GM12878 (cell line): ENCODE measurements at regions not wholly inside any gene's neighbourhood (a gene's known extent, or its start where the extent isn't known, plus 50 kb on each side); places are given as distances from the start of the nearest gene placed in this dataset.

ENCODE experiments used
- BCL11A ChIP-seq: IDR thresholded peaks from 2 replicates; pipeline ENCODE4 v1.6.1; 2011; ENCODE audit warnings: low read depth, low read length
- CTCF ChIP-seq, 3 experiments: IDR thresholded peaks in 2 of 3; conservative IDR thresholded peaks in 1 of 3; 2 replicates each; pipeline ENCODE4 v1.5.1; 2011; ENCODE audit warnings: low read depth in 3 of 3, low read length in 3 of 3, mild to moderate bottlenecking in 3 of 3, control low read depth in 2 of 3, moderate library complexity in 2 of 3, inconsistent platforms in 1 of 3, mixed read lengths in 1 of 3; ENCODE audit not compliant: control insufficient read depth in 2 of 3, insufficient read depth in 1 of 3; ENCODE audit errors: extremely low read depth in 1 of 3
- ELK1 ChIP-seq: IDR thresholded peaks from 2 replicates; pipeline ENCODE4 v1.6.1; 2012; ENCODE audit warnings: low read depth, low read length, improper control_type of control experiment
- ESRRA ChIP-seq: IDR thresholded peaks from 2 replicates; pipeline ENCODE4 v1.6.1; 2012; ENCODE audit warnings: mild to moderate bottlenecking, low read length, improper control_type of control experiment
- EZH2 ChIP-seq: IDR thresholded peaks from 2 replicates; pipeline ENCODE4 v1.6.1; 2012; ENCODE audit warnings: low read depth, mild to moderate bottlenecking, control low read depth, inconsistent platforms, low read length, borderline replicate concordance; ENCODE audit not compliant: control insufficient read depth
- KAT2A ChIP-seq: conservative IDR thresholded peaks from 2 replicates; pipeline ENCODE4 v1.6.1; 2011; ENCODE audit warnings: low read depth, low read length; ENCODE audit not compliant: control insufficient read depth
- NFYB ChIP-seq: IDR thresholded peaks from 2 replicates; pipeline ENCODE4 v1.6.1; 2011; ENCODE audit warnings: low read depth, mild to moderate bottlenecking, low read length, improper control_type of control experiment, moderate library complexity; ENCODE audit not compliant: insufficient read depth
- POLR2A ChIP-seq: IDR thresholded peaks from 2 replicates; pipeline ENCODE4 v1.6.1; 2011; ENCODE audit warnings: low read depth, mild to moderate bottlenecking, low read length
- RAD51 ChIP-seq: fragments of 450-650 bp; IDR thresholded peaks from 2 replicates; pipeline ENCODE4 v1.6.1; 2016; ENCODE audit warnings: moderate library complexity, mild to moderate bottlenecking, inconsistent platforms
- REST ChIP-seq: IDR thresholded peaks from 2 replicates; pipeline ENCODE4 v1.6.1; 2012; ENCODE audit warnings: mild to moderate bottlenecking, low read depth, low read length
- TAF1 ChIP-seq: IDR thresholded peaks from 2 replicates; pipeline ENCODE4 v1.6.1; 2011; ENCODE audit warnings: mild to moderate bottlenecking, low read depth, low read length, borderline replicate concordance
- ZBTB33 ChIP-seq: fragments of 450-650 bp; IDR thresholded peaks from 2 replicates; pipeline ENCODE4 v1.6.1; 2017; ENCODE audit warnings: mild to moderate bottlenecking

GRCh38 chr2:129771418-129772189 lies 207.9 kb upstream of the RAB6C start:
- no peak for TF ChIP-seq CTCF (IDR thresholded peaks at IDR 0.05 in 2 of 3, conservative IDR thresholded peaks at IDR 0.05 in 1 of 3; ENCODE audit: control insufficient read depth in 2 of 3, extremely low read depth in 1 of 3, insufficient read depth in 1 of 3, low read depth in 3 of 3, low read length in 3 of 3)
- TF ChIP-seq ZBTB33: no peak
- TF ChIP-seq ESRRA: no peak
- no peak for TF ChIP-seq KAT2A
- TF ChIP-seq POLR2A: no peak
- no peak for TF ChIP-seq BCL11A
- no peak for TF ChIP-seq EZH2
- no peak for TF ChIP-seq TAF1
- no peak for TF ChIP-seq ELK1
- TF ChIP-seq NFYB: no peak
- TF ChIP-seq RAD51: no peak
- TF ChIP-seq REST: no peak
